ENCODE measurements at regions not wholly inside any gene's neighbourhood (a gene's known extent, or its start where the extent isn't known, plus 50 kb on each side); places are given as distances from the start of the nearest gene placed in this dataset.

GRCh38 chr22:27648853-27649252 is 152.7 kb downstream of the MN1 start:
- Histone ChIP-seq H3K9me3 (ENCODE audit: control insufficient read depth, low read depth, low read length) (no peaks in the 10 kb centered on the region), H3K36me3 (ENCODE audit: control insufficient read depth in 2 of 2, extremely low read depth in 1 of 2, insufficient read depth in 2 of 2, low read length in 2 of 2) (no peaks in the 10 kb centered on the region), H3K4me2 (ENCODE audit: control insufficient read depth, extremely low read depth, insufficient read depth, low read depth, low read length) (no peak overlapping the region), H3K27ac (ENCODE audit: control insufficient read depth, insufficient read depth, low read length) (no peak overlapping the region), H3K9ac (ENCODE audit: control insufficient read depth, extremely low read depth, insufficient read depth, low read length) (no peak overlapping the region), H4K20me1 (ENCODE audit: control insufficient read depth, extremely low read depth, insufficient read depth, low read length) (no peaks in the 10 kb centered on the region), H3K4me1 (ENCODE audit: control insufficient read depth, extremely low read depth, insufficient read depth, low read length) (no peaks in the 10 kb centered on the region), H2AFZ (ENCODE audit: control insufficient read depth, low read length) (no peak overlapping the region), H3K4me3 (ENCODE audit: control insufficient read depth in 2 of 3, extremely low read depth in 1 of 3, insufficient read depth in 2 of 3, low read depth in 1 of 3, low read length in 3 of 3) (no peak overlapping the region), H3K79me2 (ENCODE audit: control insufficient read depth, insufficient read depth, low read length) (no peaks in the 10 kb centered on the region), H3K27me3 (ENCODE audit: control insufficient read depth, extremely low read depth, insufficient read depth, low read length) (peaks cover 5% of the 10 kb centered on the region), H3K9me1 (ENCODE audit: control insufficient read depth, extremely low read depth, insufficient read depth, low read length) (no peaks in the 10 kb centered on the region)
- no peak for DNase-seq (ENCODE audit: low read depth, low spot score)
- no peak for TF ChIP-seq EZH2 (IDR thresholded peaks at IDR 0.05; ENCODE audit: low read length)
- TF ChIP-seq CTCF (optimal IDR thresholded peaks at IDR 0.05 in 1 of 3, IDR thresholded peaks at IDR 0.05 in 1 of 3, conservative IDR thresholded peaks at IDR 0.05 in 1 of 3; ENCODE audit: extremely low read depth in 1 of 3, insufficient read depth in 2 of 3, low read length in 3 of 3): no peak
- dilution Hi-C loops (cut with MboI; ENCODE audit: extremely low pct_ligation_motif_present, low sequenced_read_pairs): no loop called here
- FAIRE-seq: no peak

GRCh38 chr22:27650572-27650971 is 151.0 kb downstream of the MN1 start:
- H2AFZ ChIP-seq (ENCODE audit: control insufficient read depth, low read length): no peak overlapping the region
- FAIRE-seq (no peak), DNase-seq (ENCODE audit: low read depth, low spot score) (no peak)
- no peak overlapping the region for H3K9ac ChIP-seq (ENCODE audit: control insufficient read depth, extremely low read depth, insufficient read depth, low read length)
- H4K20me1 ChIP-seq (ENCODE audit: control insufficient read depth, extremely low read depth, insufficient read depth, low read length): no peaks in the 10 kb centered on the region
- no peaks in the 10 kb centered on the region for H3K9me3 ChIP-seq (ENCODE audit: control insufficient read depth, low read depth, low read length)
- H3K36me3 ChIP-seq (ENCODE audit: control insufficient read depth in 2 of 2, extremely low read depth in 1 of 2, insufficient read depth in 2 of 2, low read length in 2 of 2): no peaks in the 10 kb centered on the region
- no peaks in the 10 kb centered on the region for H3K4me1 ChIP-seq (ENCODE audit: control insufficient read depth, extremely low read depth, insufficient read depth, low read length)
- no peaks in the 10 kb centered on the region for H3K79me2 ChIP-seq (ENCODE audit: control insufficient read depth, insufficient read depth, low read length)
- dilution Hi-C loops (cut with MboI; ENCODE audit: extremely low pct_ligation_motif_present, low sequenced_read_pairs): no loop called here
- H3K4me3 ChIP-seq (ENCODE audit: control insufficient read depth in 2 of 3, extremely low read depth in 1 of 3, insufficient read depth in 2 of 3, low read depth in 1 of 3, low read length in 3 of 3): no peak overlapping the region
- H3K27me3 ChIP-seq (ENCODE audit: control insufficient read depth, extremely low read depth, insufficient read depth, low read length): peaks cover 7% of the 10 kb centered on the region
- TF ChIP-seq EZH2 (IDR thresholded peaks at IDR 0.05; ENCODE audit: low read length) (no peak), CTCF (optimal IDR thresholded peaks at IDR 0.05 in 1 of 3, IDR thresholded peaks at IDR 0.05 in 1 of 3, conservative IDR thresholded peaks at IDR 0.05 in 1 of 3; ENCODE audit: extremely low read depth in 1 of 3, insufficient read depth in 2 of 3, low read length in 3 of 3) (no peak)
- no peak overlapping the region for H3K27ac ChIP-seq (ENCODE audit: control insufficient read depth, insufficient read depth, low read length)
- no peaks in the 10 kb centered on the region for H3K9me1 ChIP-seq (ENCODE audit: control insufficient read depth, extremely low read depth, insufficient read depth, low read length)
- H3K4me2 ChIP-seq (ENCODE audit: control insufficient read depth, extremely low read depth, insufficient read depth, low read depth, low read length): no peak overlapping the region

Measured in keratinocyte (primary cell).